Neural crest cell (in vitro differentiated cells): ENCODE measurements at regions not wholly inside any gene's neighbourhood (a gene's known extent, or its start where the extent isn't known, plus 50 kb on each side); places are given as distances from the start of the nearest gene placed in this dataset.

Source experiments
- DNase-seq: peaks from one replicate; pipeline ENCODE4 v3.0.0; 2021; ENCODE audit warnings: low read depth, mixed read lengths, low spot score
- H3K27ac Mint-ChIP-seq: one replicate; pipeline ENCODE4 v1.8.0; 2021; ENCODE audit warnings: mild to moderate bottlenecking, mixed read lengths; ENCODE audit not compliant: unreplicated experiment
- H3K27me3 Mint-ChIP-seq: 2 replicates; pipeline ENCODE4 v1.8.0; 2021; ENCODE audit warnings: low read depth, mild to moderate bottlenecking, mixed read lengths
- H3K36me3 Mint-ChIP-seq: 2 replicates; pipeline ENCODE4 v1.8.0; 2021; ENCODE audit warnings: low read depth, mild to moderate bottlenecking, mixed read lengths
- H3K4me1 Mint-ChIP-seq: 2 replicates; pipeline ENCODE4 v1.8.0; 2021; ENCODE audit warnings: mixed read lengths
- H3K4me3 Mint-ChIP-seq: one replicate; pipeline ENCODE4 v1.8.0; 2021; ENCODE audit warnings: mild to moderate bottlenecking, mixed read lengths
- H3K9me3 Mint-ChIP-seq: 2 replicates; pipeline ENCODE4 v1.8.0; 2021; ENCODE audit warnings: mixed read lengths
- TF ChIP-seq, protein P1 (sequence below): fragments of 200-600 bp; sonication (generic); conservative IDR thresholded peaks from 2 replicates; pipeline ENCODE4 v1.5.0; 2021; ENCODE audit warnings: antibody characterized with exemption, mild to moderate bottlenecking

DNA sequence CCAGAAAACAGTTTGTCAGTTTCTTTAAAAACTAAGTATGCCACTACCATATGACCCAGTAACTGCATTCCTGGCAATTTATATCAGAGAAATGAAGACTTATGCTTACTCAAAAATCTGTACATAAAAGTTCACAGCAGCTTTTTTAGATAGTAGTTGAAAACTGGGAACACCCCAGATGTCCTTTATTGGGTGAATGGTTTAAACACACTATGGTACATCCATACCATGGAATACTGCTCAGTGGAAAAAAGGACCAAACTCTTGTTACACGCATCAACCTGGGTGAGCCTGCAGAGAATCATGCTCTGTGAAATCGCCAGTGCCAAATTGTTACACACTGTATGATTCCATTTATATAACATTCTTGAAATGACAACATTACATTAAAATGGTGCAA, 127.6 kb upstream of the RET start:
- Mint-ChIP-seq H3K27me3 (peaks cover 26% of the 10 kb centered on the region), H3K36me3 (no peaks in the 10 kb centered on the region), H3K4me3 (no peak overlapping the region), H3K27ac (no peak overlapping the region), H3K4me1 (peaks cover 13% of the 10 kb centered on the region), H3K9me3 (peaks cover 2% of the 10 kb centered on the region)
- TF ChIP-seq, protein P1, sequence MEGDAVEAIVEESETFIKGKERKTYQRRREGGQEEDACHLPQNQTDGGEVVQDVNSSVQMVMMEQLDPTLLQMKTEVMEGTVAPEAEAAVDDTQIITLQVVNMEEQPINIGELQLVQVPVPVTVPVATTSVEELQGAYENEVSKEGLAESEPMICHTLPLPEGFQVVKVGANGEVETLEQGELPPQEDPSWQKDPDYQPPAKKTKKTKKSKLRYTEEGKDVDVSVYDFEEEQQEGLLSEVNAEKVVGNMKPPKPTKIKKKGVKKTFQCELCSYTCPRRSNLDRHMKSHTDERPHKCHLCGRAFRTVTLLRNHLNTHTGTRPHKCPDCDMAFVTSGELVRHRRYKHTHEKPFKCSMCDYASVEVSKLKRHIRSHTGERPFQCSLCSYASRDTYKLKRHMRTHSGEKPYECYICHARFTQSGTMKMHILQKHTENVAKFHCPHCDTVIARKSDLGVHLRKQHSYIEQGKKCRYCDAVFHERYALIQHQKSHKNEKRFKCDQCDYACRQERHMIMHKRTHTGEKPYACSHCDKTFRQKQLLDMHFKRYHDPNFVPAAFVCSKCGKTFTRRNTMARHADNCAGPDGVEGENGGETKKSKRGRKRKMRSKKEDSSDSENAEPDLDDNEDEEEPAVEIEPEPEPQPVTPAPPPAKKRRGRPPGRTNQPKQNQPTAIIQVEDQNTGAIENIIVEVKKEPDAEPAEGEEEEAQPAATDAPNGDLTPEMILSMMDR = no peak
- DNase-seq = no peak

DNA sequence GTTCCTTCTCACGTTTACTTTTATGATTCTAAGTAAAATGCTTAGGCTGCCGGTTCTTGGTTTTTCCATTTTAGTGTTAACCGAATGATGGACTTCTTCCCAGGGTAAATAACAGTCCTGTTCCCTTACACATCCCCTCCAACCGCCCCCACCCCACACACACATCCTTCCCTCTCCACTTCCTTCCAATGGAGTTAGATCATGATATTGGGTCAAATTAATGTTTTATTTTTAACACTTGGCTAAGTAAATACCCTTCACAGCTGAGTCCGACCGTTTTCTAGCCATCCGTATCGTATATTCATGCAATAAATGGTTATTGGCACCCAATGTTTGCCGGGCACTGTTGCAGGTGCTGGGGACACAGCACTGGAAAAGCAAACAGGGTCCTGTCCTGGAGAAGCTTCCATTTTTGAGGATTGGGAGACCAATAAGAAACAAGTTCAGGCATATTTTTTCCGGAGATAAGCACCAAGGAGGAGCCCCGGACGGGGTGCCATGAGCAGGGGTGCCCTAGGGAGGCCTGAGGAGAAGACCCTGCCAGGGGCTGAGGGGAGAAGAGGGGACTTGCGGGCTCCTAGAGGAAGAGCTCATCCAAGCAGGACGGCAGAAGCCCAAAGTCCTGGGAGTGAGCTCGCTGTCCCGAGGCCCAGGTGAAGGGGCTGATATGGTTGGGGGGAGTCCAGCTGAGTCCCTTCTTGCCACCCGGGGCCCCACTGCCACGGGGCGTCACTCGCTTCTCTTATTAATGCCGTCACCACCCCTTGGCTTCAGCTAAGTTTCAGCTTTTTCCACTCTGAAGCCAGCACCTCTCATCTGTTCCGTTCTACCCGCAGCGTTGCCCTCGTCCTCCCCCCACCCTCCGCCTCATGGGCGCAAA, 126.0 kb upstream of the RET start:
- no peaks in the 10 kb centered on the region for H3K36me3 Mint-ChIP-seq
- peak overlapping the region; percentile 62 for H3K4me3 Mint-ChIP-seq
- peaks cover 26% of the 10 kb centered on the region for H3K27me3 Mint-ChIP-seq
- H3K27ac Mint-ChIP-seq = no peak overlapping the region
- no peak for DNase-seq
- TF ChIP-seq, protein P1 = no peak
- H3K9me3 Mint-ChIP-seq = peaks cover 2% of the 10 kb centered on the region
- peaks cover 13% of the 10 kb centered on the region for H3K4me1 Mint-ChIP-seq

DNA sequence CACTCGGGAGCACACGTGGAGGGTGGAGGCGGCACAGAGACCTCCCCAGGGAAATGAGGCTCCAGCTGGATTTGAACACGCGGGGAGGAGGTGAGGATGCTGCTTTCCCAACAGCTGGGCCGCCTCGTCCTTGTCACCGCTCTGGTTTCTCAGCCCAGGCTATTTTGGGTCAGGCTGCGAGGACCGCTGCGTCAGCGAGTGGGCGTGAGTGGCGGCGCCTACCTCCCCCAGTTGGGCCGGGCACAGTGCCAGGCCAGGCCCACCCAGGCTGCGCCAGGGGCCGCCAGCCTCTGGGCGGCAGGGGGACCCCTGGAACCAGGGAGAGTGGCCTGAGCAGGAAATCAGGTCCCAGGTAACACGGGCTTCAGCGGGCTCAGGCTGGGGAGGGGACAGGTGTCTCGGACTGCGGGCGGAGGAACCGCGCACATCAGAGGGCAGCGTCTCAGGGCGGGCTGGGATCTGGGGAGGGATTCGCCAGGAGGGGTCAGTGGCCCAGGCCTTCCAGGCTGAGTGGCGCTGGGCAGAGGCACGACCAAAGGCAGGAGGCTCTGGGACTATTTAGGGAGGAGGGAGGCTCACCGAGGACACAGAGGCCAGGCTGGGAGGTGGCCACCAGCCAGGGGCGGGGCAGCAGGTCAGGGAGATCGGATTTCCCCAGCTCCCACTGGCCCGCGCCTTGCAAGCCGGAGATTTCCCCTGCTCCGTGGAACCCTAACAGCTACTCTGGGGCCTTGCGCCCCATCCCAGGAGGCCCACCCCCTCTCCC, 125.2 kb upstream of the RET start:
- H3K9me3 Mint-ChIP-seq = peaks cover 2% of the 10 kb centered on the region
- no peak for DNase-seq
- no peaks in the 10 kb centered on the region for H3K36me3 Mint-ChIP-seq
- H3K27ac Mint-ChIP-seq = no peak overlapping the region
- TF ChIP-seq, protein P1 = no peak
- peaks cover 13% of the 10 kb centered on the region for H3K4me1 Mint-ChIP-seq
- H3K4me3 Mint-ChIP-seq = peak overlapping the region; percentile 67
- H3K27me3 Mint-ChIP-seq = peaks cover 26% of the 10 kb centered on the region

DNA sequence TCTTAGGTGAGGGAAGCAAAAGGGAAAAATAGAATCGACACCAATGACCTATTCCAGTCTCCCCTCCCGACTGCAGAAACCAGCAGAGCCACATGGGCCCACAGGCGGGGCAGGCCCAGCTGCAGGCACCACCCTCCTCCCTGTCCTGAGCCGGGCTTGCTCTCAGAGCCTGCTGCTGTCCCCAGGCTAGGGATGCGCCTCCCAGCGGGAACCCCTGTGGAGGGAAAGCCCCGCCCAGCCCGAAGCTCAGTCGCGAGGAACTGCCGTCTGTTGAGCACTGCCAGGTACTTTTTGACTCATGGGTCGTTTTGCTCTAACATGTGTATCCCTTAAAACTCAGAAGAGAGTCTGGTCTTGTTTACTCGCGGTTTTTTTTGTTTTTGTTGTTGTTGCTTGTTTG, 124.5 kb upstream of the RET start:
- no peak overlapping the region for H3K27ac Mint-ChIP-seq
- H3K4me3 Mint-ChIP-seq = peak overlapping the region; percentile 67
- DNase-seq = peak; percentile 53
- TF ChIP-seq, protein P1 = no peak
- no peaks in the 10 kb centered on the region for H3K36me3 Mint-ChIP-seq
- H3K9me3 Mint-ChIP-seq = no peaks in the 10 kb centered on the region
- H3K27me3 Mint-ChIP-seq = peaks cover 26% of the 10 kb centered on the region
- peaks cover 13% of the 10 kb centered on the region for H3K4me1 Mint-ChIP-seq

DNA sequence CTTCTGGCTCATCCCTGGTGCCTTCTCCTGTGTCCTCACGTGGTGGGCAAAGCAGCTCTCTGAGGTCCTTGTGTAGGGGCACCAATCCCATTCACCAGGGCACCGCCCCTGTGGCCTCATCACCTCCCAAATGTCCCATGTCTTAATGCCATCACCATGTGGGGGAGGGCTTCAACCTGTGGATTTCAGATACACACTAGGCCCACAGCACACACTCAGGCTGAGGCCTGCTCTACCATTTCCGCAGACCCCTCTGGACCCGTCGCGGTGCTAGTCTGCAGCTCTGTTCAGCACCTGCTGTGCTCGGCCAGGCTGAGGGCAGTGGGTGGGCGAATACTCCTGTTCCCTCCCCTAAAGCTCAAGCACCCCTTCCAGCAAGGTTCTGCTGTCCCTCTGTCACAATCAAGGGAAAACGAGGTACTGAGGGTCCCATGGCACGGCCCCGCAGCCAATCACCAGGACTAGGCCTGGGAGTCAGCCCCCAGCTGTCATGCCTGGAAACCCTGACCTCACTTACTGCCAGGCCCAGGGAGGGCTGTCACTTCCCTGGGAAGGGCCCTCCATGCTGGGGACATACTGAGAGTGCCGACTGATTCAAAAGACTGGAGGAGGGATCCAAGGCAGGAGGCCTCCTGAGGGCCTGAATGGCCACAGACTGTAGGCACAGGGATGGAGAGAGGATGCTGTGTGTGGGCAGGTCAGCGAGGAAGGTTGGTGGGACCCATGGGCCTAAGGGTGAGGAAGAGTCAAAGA, 123.8 kb upstream of the RET start:
- peaks cover 13% of the 10 kb centered on the region for H3K4me1 Mint-ChIP-seq
- TF ChIP-seq, protein P1 = no peak
- no peaks in the 10 kb centered on the region for H3K9me3 Mint-ChIP-seq
- no peak overlapping the region for H3K4me3 Mint-ChIP-seq
- peaks cover 26% of the 10 kb centered on the region for H3K27me3 Mint-ChIP-seq
- H3K36me3 Mint-ChIP-seq = no peaks in the 10 kb centered on the region
- no peak overlapping the region for H3K27ac Mint-ChIP-seq
- DNase-seq = no peak
